Testis (tissue), 2 donors: ENCODE measurements at regions not wholly inside any gene's neighbourhood (a gene's known extent, or its start where the extent isn't known, plus 50 kb on each side); places are given as distances from the start of the nearest gene placed in this dataset.

Source experiments
- DNase-seq: peaks from one replicate; pipeline ENCODE4 v3.0.0-alpha.2; 2019
- H3K27ac ChIP-seq, 2 donors: fragments of 200-600 bp; sonication (generic); one replicate each; pipeline ENCODE4 v1.5.1; 2019
- H3K27me3 ChIP-seq: fragments of 200-600 bp; sonication (generic); one replicate; pipeline ENCODE4 v1.5.1; 2019
- H3K36me3 ChIP-seq: fragments of 200-600 bp; sonication (generic); one replicate; pipeline ENCODE4 v1.5.1; 2017; ENCODE audit warnings: low read depth; ENCODE audit errors: missing control alignments
- H3K4me1 ChIP-seq: fragments of 200-600 bp; sonication (generic); one replicate; pipeline ENCODE4 v1.5.1; 2019
- H3K4me3 ChIP-seq, 2 donors: fragments of 200-600 bp; sonication (generic); one replicate each; pipeline ENCODE4 v1.5.1; 2017 to 2019
- H3K9me3 ChIP-seq: fragments of 200-600 bp; sonication (generic); one replicate; pipeline ENCODE4 v1.5.1; 2017
- CTCF ChIP-seq, 3 experiments: fragments of 450-650 bp in 2 of 3; fragments of 200-600 bp in 1 of 3; sonication (generic) in 1 of 3; IDR thresholded peaks; one replicate each; pipeline ENCODE4 v1.5.1; 2016 to 2019; ENCODE audit warnings: antibody characterized with exemption in 3 of 3, mild to moderate bottlenecking in 2 of 3, moderate library complexity in 1 of 3
- POLR2A ChIP-seq: fragments of 450-650 bp; IDR thresholded peaks from one replicate; pipeline ENCODE4 v1.6.1; 2017; ENCODE audit warnings: antibody characterized with exemption, mild to moderate bottlenecking, moderate library complexity
- WGBS, 2 donors: methylation state at CpG; one replicate each; pipeline ENCODE4 v1.1.5; 2018; 5-methylcytosine and 5-hydroxymethylcytosine counted together
- intact Hi-C: fragments of 100-400 bp; cut with DNase I; formaldehyde crosslinking; loops from one replicate; pipeline ENCODE4 v1.15.1; 2023; ENCODE audit warnings: low total_unique reads

- no peak for TF ChIP-seq CTCF (IDR thresholded peaks at IDR 0.05)
- no peak for TF ChIP-seq POLR2A
- no peaks in the 10 kb centered on the region for H3K27me3 ChIP-seq
- no peak overlapping the region for H3K27ac ChIP-seq
- DNase-seq = no peak
- H3K4me1 ChIP-seq = peaks cover 4% of the 10 kb centered on the region
- H3K9me3 ChIP-seq = no peaks in the 10 kb centered on the region
- 93 to 94% methylated on average over 2 of the region's 2 CpGs for WGBS, 2 donors
- no peak overlapping the region for H3K4me3 ChIP-seq
- H3K36me3 ChIP-seq = no peaks in the 10 kb centered on the region
- intact Hi-C loops = no loop called here
Observed at GRCh38 chr10:69686866-69687265, 56.8 kb downstream of the FAM241B start.

- Histone ChIP-seq H3K9me3 (no peaks in the 10 kb centered on the region), H3K27ac (no peak overlapping the region), H3K36me3 (no peaks in the 10 kb centered on the region), H3K4me1 (peaks cover 4% of the 10 kb centered on the region), H3K27me3 (no peaks in the 10 kb centered on the region), H3K4me3 (no peak overlapping the region)
- intact Hi-C loops = no loop called here
- 92 to 98% methylated on average over 2 of the region's 2 CpGs for WGBS, 2 donors
- DNase-seq = no peak
- no peak for TF ChIP-seq POLR2A
- no peak for TF ChIP-seq CTCF (IDR thresholded peaks at IDR 0.05)
Observed at GRCh38 chr10:69687426-69687825, 57.4 kb downstream of the FAM241B start.

GRCh38 chr10:69692267-69692666 is 62.2 kb downstream of the FAM241B start:
- 78 to 83% methylated on average over 6 of the region's 6 CpGs for WGBS, 2 donors
- TF ChIP-seq CTCF (IDR thresholded peaks at IDR 0.05) (no peak), POLR2A (no peak)
- Histone ChIP-seq H3K4me3 (no peak overlapping the region), H3K27ac (no peak overlapping the region), H3K36me3 (no peaks in the 10 kb centered on the region), H3K9me3 (no peaks in the 10 kb centered on the region), H3K4me1 (no peaks in the 10 kb centered on the region), H3K27me3 (no peaks in the 10 kb centered on the region)
- intact Hi-C loops = no loop called here
- no peak for DNase-seq

- H3K4me3 ChIP-seq = no peak overlapping the region
- no peak overlapping the region for H3K27ac ChIP-seq
- no peaks in the 10 kb centered on the region for H3K9me3 ChIP-seq
- H3K4me1 ChIP-seq = no peaks in the 10 kb centered on the region
- no peak for TF ChIP-seq CTCF (IDR thresholded peaks at IDR 0.05)
- TF ChIP-seq POLR2A = no peak
- H3K36me3 ChIP-seq = no peaks in the 10 kb centered on the region
- no peak for DNase-seq
- no peaks in the 10 kb centered on the region for H3K27me3 ChIP-seq
- WGBS, 2 donors = 93 to 97% methylated on average over 6 of the region's 6 CpGs
- intact Hi-C loops = no loop called here
Observed at GRCh38 chr10:69692891-69693290, 62.8 kb downstream of the FAM241B start.

GRCh38 chr10:69693886-69694285 is 63.8 kb downstream of the FAM241B start:
- Histone ChIP-seq H3K27ac (no peak overlapping the region), H3K4me3 (no peak overlapping the region), H3K27me3 (no peaks in the 10 kb centered on the region), H3K9me3 (no peaks in the 10 kb centered on the region), H3K36me3 (no peaks in the 10 kb centered on the region), H3K4me1 (no peaks in the 10 kb centered on the region)
- intact Hi-C loops = no loop called here
- TF ChIP-seq POLR2A (no peak), CTCF (IDR thresholded peaks at IDR 0.05) (no peak)
- DNase-seq = no peak
